Caco-2 (cell line): ENCODE measurements at regions not wholly inside any gene's neighbourhood (a gene's known extent, or its start where the extent isn't known, plus 50 kb on each side); places are given as distances from the start of the nearest gene placed in this dataset.

Experiments used
- BruUV-seq: library from RNA; stranded (reverse); fragments of 400-500 nt; replicated peaks from 2 replicates; lab custom pipeline; 2021; lab: Mats Ljungman, UMichigan
- CTCF ChIA-PET: fragments of 300-600 bp; sonication (Branson Sonifier 250); formaldehyde crosslinking; loops from one replicate; lab custom pipeline; 2022; ENCODE audit warnings: antibody characterized with exemption; lab: Charles Lee
- POLR2A ChIA-PET: fragments of 300-600 bp; sonication (Branson Sonifier 250); formaldehyde crosslinking; loops from one replicate; lab custom pipeline; 2022; ENCODE audit warnings: antibody characterized with exemption; lab: Charles Lee
- DNase-seq, 2 experiments: peaks; one replicate each; pipeline versions ENCODE4 v3.0.0 to v3.0.0-alpha.2; 2020 to 2022
- H3K27me3 ChIP-seq: replicated peaks from 2 replicates; pipeline ENCODE4 v1.6.0; 2011; ENCODE audit warnings: low read length; ENCODE audit not compliant: control insufficient read depth, insufficient read depth
- H3K36me3 ChIP-seq: 2 replicates; pipeline ENCODE4 v1.5.1; 2011; ENCODE audit warnings: low read length; ENCODE audit not compliant: control insufficient read depth, insufficient read depth
- H3K4me1 ChIP-seq: fragments of 250-450 bp; sonication (Bioruptor Pico); 2 replicates; pipeline ENCODE4 v1.5.1; 2020; ENCODE audit warnings: mild to moderate bottlenecking
- H3K4me3 ChIP-seq: 2 replicates; pipeline ENCODE4 v1.5.1; 2011; ENCODE audit warnings: low read depth, mild to moderate bottlenecking, control low read depth, low read length
- H3K9me3 ChIP-seq: fragments of 250-450 bp; sonication (Bioruptor Pico); 2 replicates; pipeline ENCODE4 v1.5.1; 2020; ENCODE audit warnings: mild to moderate bottlenecking, moderate library complexity
- H3K27ac Mint-ChIP-seq: one replicate; pipeline ENCODE4 v1.8.0; 2022; ENCODE audit warnings: mixed read lengths; ENCODE audit not compliant: unreplicated experiment
- H3K27me3 Mint-ChIP-seq: one replicate; pipeline ENCODE4 v1.8.0; 2022; ENCODE audit warnings: mixed read lengths; ENCODE audit not compliant: insufficient read depth, unreplicated experiment
- H3K36me3 Mint-ChIP-seq: one replicate; pipeline ENCODE4 v1.8.0; 2022; ENCODE audit warnings: mild to moderate bottlenecking, mixed read lengths; ENCODE audit not compliant: insufficient read depth, unreplicated experiment
- H3K4me1 Mint-ChIP-seq: one replicate; pipeline ENCODE4 v1.8.0; 2022; ENCODE audit warnings: low read depth, mixed read lengths; ENCODE audit not compliant: unreplicated experiment
- H3K4me3 Mint-ChIP-seq: one replicate; pipeline ENCODE4 v1.8.0; 2022; ENCODE audit warnings: mild to moderate bottlenecking, moderate library complexity, mixed read lengths; ENCODE audit not compliant: unreplicated experiment
- H3K9me3 Mint-ChIP-seq: one replicate; pipeline ENCODE4 v1.8.0; 2022; ENCODE audit warnings: mixed read lengths; ENCODE audit not compliant: unreplicated experiment
- intact Hi-C: fragments of 100-400 bp; cut with micrococcal nuclease; formaldehyde crosslinking; loops from one replicate; pipeline ENCODE4 v1.10.0; 2022; ENCODE audit not compliant: unreplicated experiment
- TF ChIP-seq, protein P1 (sequence below), 2 experiments: fragments of 200-600 bp in 1 of 2; IDR thresholded peaks; 1 replicate in 1 of 2; 2 replicates in 1 of 2; pipeline versions ENCODE4 v1.5.1 to v1.8.0; 2011 to 2022; ENCODE audit warnings: antibody characterized with exemption in 1 of 2, control low read depth in 1 of 2, inconsistent platforms in 1 of 2, low read depth in 1 of 2, low read length in 1 of 2, mild to moderate bottlenecking in 1 of 2, moderate library complexity in 1 of 2; ENCODE audit not compliant: insufficient read depth in 1 of 2, severe bottlenecking in 1 of 2, unreplicated experiment in 1 of 2

DNA sequence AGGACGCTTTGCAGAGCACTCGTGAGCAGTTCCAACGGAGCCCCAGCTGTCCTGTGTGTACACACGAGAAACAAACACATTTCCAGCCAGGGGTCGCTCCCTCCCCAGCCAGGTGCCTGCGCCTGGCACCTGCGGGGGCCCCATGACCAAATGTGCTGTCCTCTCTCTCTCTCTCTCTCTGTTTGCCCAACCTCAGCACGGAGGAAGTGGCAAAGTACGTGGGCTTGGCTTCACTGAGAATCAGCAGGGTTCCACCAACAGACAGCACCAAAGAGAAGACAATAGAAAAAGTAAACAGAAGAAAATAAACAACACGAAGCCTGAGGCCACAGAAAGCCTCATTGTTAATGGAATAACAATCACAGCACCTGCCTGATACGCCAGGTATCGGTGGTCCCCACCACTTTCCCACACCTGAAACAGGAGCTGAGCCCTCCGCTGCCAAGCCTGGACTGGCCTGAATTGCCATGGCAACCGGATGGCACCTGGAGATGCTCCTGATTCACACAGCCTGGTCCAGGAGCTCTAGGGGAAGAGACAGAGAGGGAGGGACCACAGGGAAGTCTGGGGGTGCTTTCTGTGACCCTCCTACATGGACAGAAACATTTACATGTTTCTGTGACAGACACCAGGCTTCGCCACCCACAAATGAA lies 103.9 kb upstream of the CACNA1A start:
- TF ChIP-seq, protein P1, sequence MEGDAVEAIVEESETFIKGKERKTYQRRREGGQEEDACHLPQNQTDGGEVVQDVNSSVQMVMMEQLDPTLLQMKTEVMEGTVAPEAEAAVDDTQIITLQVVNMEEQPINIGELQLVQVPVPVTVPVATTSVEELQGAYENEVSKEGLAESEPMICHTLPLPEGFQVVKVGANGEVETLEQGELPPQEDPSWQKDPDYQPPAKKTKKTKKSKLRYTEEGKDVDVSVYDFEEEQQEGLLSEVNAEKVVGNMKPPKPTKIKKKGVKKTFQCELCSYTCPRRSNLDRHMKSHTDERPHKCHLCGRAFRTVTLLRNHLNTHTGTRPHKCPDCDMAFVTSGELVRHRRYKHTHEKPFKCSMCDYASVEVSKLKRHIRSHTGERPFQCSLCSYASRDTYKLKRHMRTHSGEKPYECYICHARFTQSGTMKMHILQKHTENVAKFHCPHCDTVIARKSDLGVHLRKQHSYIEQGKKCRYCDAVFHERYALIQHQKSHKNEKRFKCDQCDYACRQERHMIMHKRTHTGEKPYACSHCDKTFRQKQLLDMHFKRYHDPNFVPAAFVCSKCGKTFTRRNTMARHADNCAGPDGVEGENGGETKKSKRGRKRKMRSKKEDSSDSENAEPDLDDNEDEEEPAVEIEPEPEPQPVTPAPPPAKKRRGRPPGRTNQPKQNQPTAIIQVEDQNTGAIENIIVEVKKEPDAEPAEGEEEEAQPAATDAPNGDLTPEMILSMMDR (IDR thresholded peaks at IDR 0.05; ENCODE audit: insufficient read depth in 1 of 2, low read depth in 1 of 2, low read length in 1 of 2, severe bottlenecking in 1 of 2, unreplicated experiment in 1 of 2), result no peak
- H3K27me3 Mint-ChIP-seq, result peaks cover 7% of the 10 kb centered on the region
- H3K9me3 Mint-ChIP-seq, result no peaks in the 10 kb centered on the region
- no peak overlapping the region for H3K4me3 ChIP-seq
- POLR2A ChIA-PET, result no interaction called here
- H3K4me1 Mint-ChIP-seq, result no peaks in the 10 kb centered on the region
- no peak overlapping the region for H3K4me3 Mint-ChIP-seq
- no peaks in the 10 kb centered on the region for H3K4me1 ChIP-seq
- BruUV-seq, result no TSS peak
- peak in 1 of 2 experiments; percentile 9 for DNase-seq
- H3K27ac Mint-ChIP-seq, result no peak overlapping the region
- H3K27me3 ChIP-seq, result no peaks in the 10 kb centered on the region
- no peaks in the 10 kb centered on the region for H3K9me3 ChIP-seq
- no peaks in the 10 kb centered on the region for H3K36me3 Mint-ChIP-seq
- intact Hi-C loops, result no loop called here
- CTCF ChIA-PET, result interaction anchor here (1.4 kb wide), 1 partner anchor 21 kb away, joined by 3 read pairs; no protein-coding TSS in a partner anchor
- no peaks in the 10 kb centered on the region for H3K36me3 ChIP-seq

DNA sequence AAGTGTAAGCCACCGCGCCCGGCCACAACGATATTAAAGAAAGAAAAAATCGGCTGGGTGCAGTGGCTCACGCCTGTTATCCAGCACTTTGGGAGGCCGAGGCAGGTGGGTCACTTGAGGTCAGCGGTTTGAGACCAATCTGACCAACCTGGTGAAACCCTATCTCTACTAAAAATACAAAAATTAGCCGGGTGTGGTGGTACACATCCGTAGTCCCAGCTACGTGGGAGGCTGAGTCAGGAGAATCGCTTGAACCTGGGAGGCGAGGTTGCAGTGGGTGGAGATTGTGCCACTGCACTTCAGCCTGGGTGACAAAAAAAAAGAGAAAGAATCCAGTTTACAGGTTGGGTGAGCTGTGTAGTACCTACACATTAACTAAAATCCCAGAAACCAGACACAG lies 99.9 kb upstream of the CACNA1A start:
- intact Hi-C loops, result no loop called here
- TF ChIP-seq, protein P1 (IDR thresholded peaks at IDR 0.05; ENCODE audit: insufficient read depth in 1 of 2, low read depth in 1 of 2, low read length in 1 of 2, severe bottlenecking in 1 of 2, unreplicated experiment in 1 of 2), result no peak
- H3K36me3 ChIP-seq, result no peaks in the 10 kb centered on the region
- no peaks in the 10 kb centered on the region for H3K9me3 ChIP-seq
- DNase-seq, result no peak
- Mint-ChIP-seq H3K27me3 (peaks cover 18% of the 10 kb centered on the region), H3K4me1 (no peaks in the 10 kb centered on the region), H3K9me3 (no peaks in the 10 kb centered on the region), H3K36me3 (no peaks in the 10 kb centered on the region), H3K27ac (no peak overlapping the region), H3K4me3 (no peak overlapping the region)
- no peaks in the 10 kb centered on the region for H3K4me1 ChIP-seq
- CTCF ChIA-PET, result no interaction called here
- POLR2A ChIA-PET, result no interaction called here
- BruUV-seq, result no TSS peak
- H3K4me3 ChIP-seq, result no peak overlapping the region
- H3K27me3 ChIP-seq, result no peaks in the 10 kb centered on the region

DNA sequence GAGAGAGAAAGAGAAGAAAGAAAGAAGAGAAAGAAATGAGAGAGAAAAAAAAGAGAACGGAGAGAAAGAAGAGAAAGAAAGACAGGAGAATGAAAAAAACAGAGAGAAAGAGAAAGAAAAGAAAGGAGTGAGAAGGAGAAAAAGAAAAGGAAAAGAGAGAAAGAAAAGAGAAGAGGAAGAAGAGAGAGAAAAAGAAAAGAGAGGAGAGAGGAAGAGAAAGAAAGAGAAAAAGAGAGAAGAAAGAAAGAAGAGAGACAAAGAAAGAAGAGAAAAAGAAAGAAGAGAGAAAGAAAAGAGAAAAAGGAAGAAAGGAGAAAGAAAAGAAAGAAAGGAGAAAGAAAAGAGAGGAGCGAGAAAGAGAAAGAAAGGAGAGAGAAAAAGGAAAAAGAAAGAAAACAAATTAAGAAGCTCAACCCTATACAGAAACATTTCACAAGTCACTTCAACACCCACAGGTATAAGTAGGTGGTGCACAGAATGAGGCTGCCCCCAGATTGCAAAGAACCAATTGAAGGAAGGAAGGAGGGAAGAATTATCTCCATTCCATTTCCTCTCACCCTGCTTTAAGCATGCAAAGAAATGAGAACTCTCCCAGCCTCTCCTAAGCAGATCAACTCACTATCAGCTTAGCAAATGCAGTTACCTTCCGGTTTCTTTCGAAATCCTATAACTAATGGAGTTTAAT lies 98.8 kb upstream of the CACNA1A start:
- Mint-ChIP-seq H3K4me3 (no peak overlapping the region), H3K36me3 (no peaks in the 10 kb centered on the region), H3K27ac (no peak overlapping the region), H3K4me1 (no peaks in the 10 kb centered on the region), H3K9me3 (no peaks in the 10 kb centered on the region), H3K27me3 (peaks cover 18% of the 10 kb centered on the region)
- BruUV-seq, result no TSS peak
- H3K9me3 ChIP-seq, result no peaks in the 10 kb centered on the region
- no peaks in the 10 kb centered on the region for H3K4me1 ChIP-seq
- CTCF ChIA-PET, result interaction anchor here (0.6 kb wide), 1 partner anchor 115 kb away, joined by 3 read pairs; no protein-coding TSS in a partner anchor
- TF ChIP-seq, protein P1 (IDR thresholded peaks at IDR 0.05; ENCODE audit: insufficient read depth in 1 of 2, low read depth in 1 of 2, low read length in 1 of 2, severe bottlenecking in 1 of 2, unreplicated experiment in 1 of 2), result no peak
- no peak for DNase-seq
- no peaks in the 10 kb centered on the region for H3K27me3 ChIP-seq
- POLR2A ChIA-PET, result no interaction called here
- no peaks in the 10 kb centered on the region for H3K36me3 ChIP-seq
- H3K4me3 ChIP-seq, result no peak overlapping the region
- intact Hi-C loops, result no loop called here
